ENCODE measurements at regions not wholly inside any gene's neighbourhood (a gene's known extent, or its start where the extent isn't known, plus 50 kb on each side); places are given as distances from the start of the nearest gene placed in this dataset.
"Not testable (repeated sequence)": the region's sequence is repeated elsewhere in the genome, so short reads cannot be mapped to it uniquely, and the experiment has no call there.

DNA sequence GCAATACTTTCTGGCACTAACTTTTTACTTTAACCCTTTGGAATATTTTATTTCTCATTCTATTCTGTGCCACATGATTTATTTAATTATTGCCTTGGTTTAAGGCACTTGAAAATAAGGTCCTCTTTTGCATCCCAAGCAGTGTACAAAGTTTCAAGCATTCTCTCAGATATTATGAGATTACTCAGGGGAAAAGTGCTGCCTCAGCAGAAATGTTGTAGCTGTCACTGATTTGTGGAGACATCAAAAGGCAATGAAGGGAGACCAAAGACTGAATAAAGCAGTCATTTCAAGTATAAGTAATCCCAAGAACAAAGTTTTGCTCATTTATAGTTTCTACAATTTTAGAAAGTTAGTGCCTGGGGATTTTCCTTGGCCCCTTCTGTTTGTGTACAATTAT lies 253.0 kb downstream of the RNF144B start:
- TF ChIP-seq YY1 (IDR thresholded peaks at IDR 0.05; ENCODE audit: insufficient read depth, insufficient read length) (no peak), ZNF274 (IDR thresholded peaks at IDR 0.05; ENCODE audit: low read depth, low read length) (no peak), SUZ12 (IDR thresholded peaks at IDR 0.05; ENCODE audit: extremely low read depth, insufficient read depth, insufficient read length) (no peak)
- H3K36me3 ChIP-seq (ENCODE audit: insufficient read depth, insufficient read length, low read length): no peaks in the 10 kb centered on the region
- no peaks in the 10 kb centered on the region for H3K9me3 ChIP-seq (ENCODE audit: insufficient read depth, low read length)
- no peaks in the 10 kb centered on the region for H3K4me1 ChIP-seq (ENCODE audit: insufficient read depth, insufficient read length)
- H3K9ac ChIP-seq (ENCODE audit: insufficient read length, low read depth): no peak overlapping the region
- H3K4me3 ChIP-seq (ENCODE audit: insufficient read length, low read depth): no peak overlapping the region
- H3K27me3 ChIP-seq (ENCODE audit: insufficient read depth, insufficient read length): no peaks in the 10 kb centered on the region
- DNase-seq (ENCODE audit: low read depth, low spot score): no peak

DNA sequence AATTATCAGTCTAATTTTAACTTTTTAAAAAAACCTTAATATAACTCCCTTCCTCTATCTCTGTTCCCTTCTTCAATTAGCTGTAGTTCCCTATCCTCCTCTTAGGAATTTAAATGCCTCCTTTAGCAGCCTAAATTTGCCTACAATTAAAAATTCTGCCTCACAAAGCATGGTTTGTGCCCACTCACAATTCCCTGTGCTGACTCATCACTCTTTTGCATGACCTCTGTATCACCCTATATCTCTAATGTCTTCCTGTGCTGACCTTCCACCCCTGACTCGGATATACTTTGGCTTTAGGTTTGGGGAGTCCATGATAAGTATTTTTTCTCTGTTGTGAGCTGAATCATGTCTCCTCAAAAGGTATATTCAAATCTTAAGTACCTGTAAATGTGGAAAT lies 253.6 kb downstream of the RNF144B start:
- Histone ChIP-seq H3K36me3 (ENCODE audit: insufficient read depth, insufficient read length, low read length) (no peaks in the 10 kb centered on the region), H3K4me1 (ENCODE audit: insufficient read depth, insufficient read length) (no peaks in the 10 kb centered on the region), H3K9me3 (ENCODE audit: insufficient read depth, low read length) (no peaks in the 10 kb centered on the region), H3K4me3 (ENCODE audit: insufficient read length, low read depth) (no peak overlapping the region), H3K27me3 (ENCODE audit: insufficient read depth, insufficient read length) (no peaks in the 10 kb centered on the region), H3K9ac (ENCODE audit: insufficient read length, low read depth) (no peak overlapping the region)
- no peak for DNase-seq (ENCODE audit: low read depth, low spot score)
- TF ChIP-seq SUZ12 (IDR thresholded peaks at IDR 0.05; ENCODE audit: extremely low read depth, insufficient read depth, insufficient read length) (no peak), YY1 (IDR thresholded peaks at IDR 0.05; ENCODE audit: insufficient read depth, insufficient read length) (no peak), ZNF274 (IDR thresholded peaks at IDR 0.05; ENCODE audit: low read depth, low read length) (no peak)

DNA sequence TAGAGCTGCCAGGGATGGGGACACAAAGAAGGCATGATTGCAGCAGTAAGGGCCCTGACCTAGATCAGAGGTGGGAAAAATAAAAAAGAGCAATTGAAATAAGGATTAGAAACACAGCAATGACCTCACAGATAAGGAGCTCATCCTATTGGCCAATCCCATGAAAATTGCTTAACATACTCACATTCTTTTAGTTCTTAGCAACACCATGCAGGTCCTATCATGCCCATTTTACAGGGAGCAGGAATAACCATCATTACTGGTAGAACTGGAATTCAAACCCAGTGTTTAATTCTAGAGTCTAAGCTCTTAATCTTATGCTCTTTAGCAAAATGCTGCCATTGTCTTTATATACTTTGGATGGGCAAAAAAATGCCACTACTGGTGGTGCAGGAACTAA lies 267.7 kb downstream of the RNF144B start:
- DNase-seq (ENCODE audit: low read depth, low spot score): no peak
- no peak for TF ChIP-seq SUZ12 (IDR thresholded peaks at IDR 0.05; ENCODE audit: extremely low read depth, insufficient read depth, insufficient read length)
- TF ChIP-seq YY1 (IDR thresholded peaks at IDR 0.05; ENCODE audit: insufficient read depth, insufficient read length): no peak
- no peak for TF ChIP-seq ZNF274 (IDR thresholded peaks at IDR 0.05; ENCODE audit: low read depth, low read length)
- Histone ChIP-seq H3K4me1 (ENCODE audit: insufficient read depth, insufficient read length) (no peaks in the 10 kb centered on the region), H3K9ac (ENCODE audit: insufficient read length, low read depth) (no peak overlapping the region), H3K36me3 (ENCODE audit: insufficient read depth, insufficient read length, low read length) (no peaks in the 10 kb centered on the region), H3K27me3 (ENCODE audit: insufficient read depth, insufficient read length) (no peaks in the 10 kb centered on the region), H3K9me3 (ENCODE audit: insufficient read depth, low read length) (no peaks in the 10 kb centered on the region), H3K4me3 (ENCODE audit: insufficient read length, low read depth) (no peak overlapping the region)

DNA sequence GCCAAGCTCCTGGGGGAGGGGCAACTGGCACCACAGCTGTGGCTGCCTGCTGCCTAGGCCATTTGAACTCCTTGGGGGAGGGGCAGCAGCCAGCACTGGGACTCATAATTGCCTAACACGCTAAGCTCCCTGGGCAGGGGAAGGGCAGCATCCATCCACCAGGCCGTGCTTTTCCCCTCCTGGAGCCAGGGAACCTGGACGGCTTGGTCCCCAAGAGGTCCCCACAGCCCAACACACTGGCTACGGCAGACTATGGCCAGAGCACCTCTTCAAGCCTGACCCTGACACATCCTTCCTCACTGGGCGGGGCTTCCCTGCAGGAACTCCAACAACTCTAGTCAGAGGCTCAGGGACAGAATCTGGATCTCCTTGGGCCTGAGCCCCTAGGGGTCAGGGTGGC lies 269.4 kb downstream of the RNF144B start:
- Histone ChIP-seq H3K4me1 (ENCODE audit: insufficient read depth, insufficient read length) (no peaks in the 10 kb centered on the region), H3K9ac (ENCODE audit: insufficient read length, low read depth) (no peak overlapping the region), H3K4me3 (ENCODE audit: insufficient read length, low read depth) (no peak overlapping the region), H3K9me3 (ENCODE audit: insufficient read depth, low read length) (no peaks in the 10 kb centered on the region), H3K36me3 (ENCODE audit: insufficient read depth, insufficient read length, low read length) (no peaks in the 10 kb centered on the region), H3K27me3 (ENCODE audit: insufficient read depth, insufficient read length) (no peaks in the 10 kb centered on the region)
- TF ChIP-seq ZNF274 (IDR thresholded peaks at IDR 0.05; ENCODE audit: low read depth, low read length) (no peak), SUZ12 (IDR thresholded peaks at IDR 0.05; ENCODE audit: extremely low read depth, insufficient read depth, insufficient read length) (no peak), YY1 (IDR thresholded peaks at IDR 0.05; ENCODE audit: insufficient read depth, insufficient read length) (no peak)
- no peak for DNase-seq (ENCODE audit: low read depth, low spot score)

DNA sequence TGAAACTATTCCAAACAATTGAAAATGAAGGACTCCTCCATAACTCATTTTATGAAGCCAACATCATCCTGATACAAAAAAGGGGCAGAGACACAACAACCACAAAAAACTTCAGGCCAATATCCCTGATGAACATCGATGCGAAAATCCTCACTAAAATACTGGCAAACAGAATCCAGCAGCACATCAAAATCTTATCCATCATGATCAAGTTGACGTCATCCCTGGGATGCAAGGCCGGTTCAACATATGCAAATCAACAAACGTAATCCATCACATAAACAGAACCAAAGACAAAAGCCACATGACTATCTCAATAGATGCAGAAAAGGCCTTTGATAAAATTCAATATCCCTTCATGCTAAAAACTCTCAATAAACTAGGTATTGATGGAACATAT lies 272.8 kb downstream of the RNF144B start:
- not testable (repeated sequence) for DNase-seq (ENCODE audit: low read depth, low spot score); H3K4me1 ChIP-seq (ENCODE audit: insufficient read depth, insufficient read length); H3K9me3 ChIP-seq (ENCODE audit: insufficient read depth, low read length); H3K4me3 ChIP-seq (ENCODE audit: insufficient read length, low read depth); H3K36me3 ChIP-seq (ENCODE audit: insufficient read depth, insufficient read length, low read length); H3K27me3 ChIP-seq (ENCODE audit: insufficient read depth, insufficient read length); H3K9ac ChIP-seq (ENCODE audit: insufficient read length, low read depth)

DNA sequence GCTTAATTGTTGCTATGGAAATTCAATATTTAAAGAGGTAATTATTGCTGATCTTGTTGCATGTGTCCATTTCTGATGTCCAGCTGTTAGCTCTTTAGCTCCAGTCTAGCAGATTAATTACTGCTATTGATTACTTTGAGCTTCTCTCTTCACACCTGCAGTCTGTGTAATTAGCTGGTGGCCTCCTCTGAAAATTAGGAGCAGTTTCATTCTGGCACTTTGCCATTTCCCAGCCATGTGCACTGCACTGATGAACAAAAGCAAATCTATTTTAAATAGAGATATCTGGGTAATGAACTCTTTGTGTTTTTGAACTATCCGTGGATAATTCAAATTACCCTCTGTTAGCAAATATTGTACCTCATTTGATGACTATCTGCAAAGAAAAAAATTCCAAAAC lies 275.9 kb downstream of the RNF144B start:
- DNase-seq (ENCODE audit: low read depth, low spot score): no peak
- Histone ChIP-seq H3K4me1 (ENCODE audit: insufficient read depth, insufficient read length) (no peaks in the 10 kb centered on the region), H3K4me3 (ENCODE audit: insufficient read length, low read depth) (no peak overlapping the region), H3K9me3 (ENCODE audit: insufficient read depth, low read length) (no peaks in the 10 kb centered on the region), H3K27me3 (ENCODE audit: insufficient read depth, insufficient read length) (no peaks in the 10 kb centered on the region), H3K9ac (ENCODE audit: insufficient read length, low read depth) (no peak overlapping the region), H3K36me3 (ENCODE audit: insufficient read depth, insufficient read length, low read length) (no peaks in the 10 kb centered on the region)
- TF ChIP-seq YY1 (IDR thresholded peaks at IDR 0.05; ENCODE audit: insufficient read depth, insufficient read length) (no peak), SUZ12 (IDR thresholded peaks at IDR 0.05; ENCODE audit: extremely low read depth, insufficient read depth, insufficient read length) (no peak), ZNF274 (IDR thresholded peaks at IDR 0.05; ENCODE audit: low read depth, low read length) (no peak)

DNA sequence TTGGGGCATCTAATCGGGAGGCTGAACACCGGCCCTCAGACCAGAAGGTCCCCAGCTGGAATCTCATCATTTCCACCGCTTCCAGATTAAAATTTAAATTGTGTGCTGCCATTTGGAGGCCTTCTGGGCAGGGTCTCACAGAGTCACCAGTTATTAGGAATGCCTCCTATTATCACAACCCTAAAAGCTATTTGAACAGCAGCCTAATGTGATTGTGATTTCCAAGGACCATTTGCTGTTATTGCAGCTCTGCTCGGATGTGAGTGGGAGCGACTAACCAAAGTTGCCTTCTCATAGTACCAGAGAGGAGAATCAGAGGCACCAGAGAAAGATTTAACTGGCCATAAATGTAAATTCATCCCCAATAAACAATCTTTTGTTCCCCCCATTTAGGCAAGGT lies 277.3 kb downstream of the RNF144B start:
- H3K27me3 ChIP-seq (ENCODE audit: insufficient read depth, insufficient read length): no peaks in the 10 kb centered on the region
- H3K4me3 ChIP-seq (ENCODE audit: insufficient read length, low read depth): no peak overlapping the region
- no peaks in the 10 kb centered on the region for H3K9me3 ChIP-seq (ENCODE audit: insufficient read depth, low read length)
- H3K9ac ChIP-seq (ENCODE audit: insufficient read length, low read depth): no peak overlapping the region
- no peaks in the 10 kb centered on the region for H3K36me3 ChIP-seq (ENCODE audit: insufficient read depth, insufficient read length, low read length)
- no peak for DNase-seq (ENCODE audit: low read depth, low spot score)
- TF ChIP-seq YY1 (IDR thresholded peaks at IDR 0.05; ENCODE audit: insufficient read depth, insufficient read length): no peak
- no peak for TF ChIP-seq SUZ12 (IDR thresholded peaks at IDR 0.05; ENCODE audit: extremely low read depth, insufficient read depth, insufficient read length)
- H3K4me1 ChIP-seq (ENCODE audit: insufficient read depth, insufficient read length): no peaks in the 10 kb centered on the region

DNA sequence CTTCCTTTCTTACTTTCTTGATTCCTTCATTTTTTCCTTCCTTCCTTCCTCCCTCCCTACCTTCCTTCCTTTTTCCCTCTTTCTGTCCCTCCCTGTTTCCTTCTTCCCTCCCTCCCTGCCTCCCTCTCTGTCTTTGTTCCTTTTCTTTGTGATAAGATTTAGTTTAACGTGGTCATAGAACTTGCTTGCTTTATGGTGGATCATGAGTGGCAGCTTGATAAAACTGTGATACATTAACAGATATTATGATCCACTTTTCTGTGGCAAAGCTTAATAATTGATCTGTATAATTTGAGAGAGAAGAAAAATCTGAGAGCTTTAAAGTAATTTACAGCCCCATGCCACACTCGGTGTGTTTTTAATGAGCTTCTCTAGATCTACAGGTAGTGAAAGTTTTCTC lies 280.5 kb downstream of the RNF144B start:
- Histone ChIP-seq H3K9me3 (ENCODE audit: insufficient read depth, low read length) (no peaks in the 10 kb centered on the region), H3K4me1 (ENCODE audit: insufficient read depth, insufficient read length) (no peaks in the 10 kb centered on the region), H3K4me3 (ENCODE audit: insufficient read length, low read depth) (no peak overlapping the region), H3K36me3 (ENCODE audit: insufficient read depth, insufficient read length, low read length) (no peaks in the 10 kb centered on the region), H3K27me3 (ENCODE audit: insufficient read depth, insufficient read length) (no peaks in the 10 kb centered on the region), H3K9ac (ENCODE audit: insufficient read length, low read depth) (no peak overlapping the region)
- no peak for DNase-seq (ENCODE audit: low read depth, low spot score)
- TF ChIP-seq YY1 (IDR thresholded peaks at IDR 0.05; ENCODE audit: insufficient read depth, insufficient read length): no peak
- TF ChIP-seq SUZ12 (IDR thresholded peaks at IDR 0.05; ENCODE audit: extremely low read depth, insufficient read depth, insufficient read length): no peak
- no peak for TF ChIP-seq ZNF274 (IDR thresholded peaks at IDR 0.05; ENCODE audit: low read depth, low read length)

Measured in NT2/D1 (cell line).